B cell (primary cell): ENCODE measurements at regions not wholly inside any gene's neighbourhood (a gene's known extent, or its start where the extent isn't known, plus 50 kb on each side); places are given as distances from the start of the nearest gene placed in this dataset.

ENCODE experiments used
- ATAC-seq: fragments of 200-7000 bp; cut with Tn5 transposase; one replicate; pipeline ENCODE4 v1.10.0; 2021; ENCODE audit warnings: low read depth, mild to moderate bottlenecking, moderate number of reproducible peaks, moderate library complexity
- CTCF ChIA-PET: fragments of 350-600 bp; sonication (Branson Sonifier 250); formaldehyde crosslinking; loops from one replicate; lab custom pipeline; 2021; ENCODE audit warnings: antibody characterized with exemption, inconsistent platforms; lab: Charles Lee
- POLR2A ChIA-PET: fragments of 350-600 bp; sonication (Branson Sonifier 250); formaldehyde crosslinking; loops from one replicate; lab custom pipeline; 2021; ENCODE audit warnings: antibody characterized with exemption; lab: Charles Lee
- DNase-seq: peaks from one replicate; pipeline ENCODE4 v3.0.0; 2013
- H2AFZ ChIP-seq: 2 replicates; pipeline ENCODE4 v1.6.1; 2012; ENCODE audit warnings: mild to moderate bottlenecking, low read depth, low read length; ENCODE audit not compliant: insufficient read depth, poor library complexity, severe bottlenecking
- H3K27ac ChIP-seq, 2 donors: 1 replicate in 1 of 2; 2 replicates in 1 of 2; pipeline ENCODE4 v1.5.1; 2012 to 2013; ENCODE audit warnings: low read length in 2 of 2, mild to moderate bottlenecking in 2 of 2, moderate library complexity in 1 of 2
- H3K27me3 ChIP-seq, 4 experiments: fragments of 200-600 bp in 1 of 4; sonication (generic) in 1 of 4; replicated peaks in 1 of 4; 1 replicate in 2 of 4; 2 replicates in 2 of 4; pipeline versions ENCODE4 v1.6.1 to v1.7.0; 2013 to 2016; ENCODE audit warnings: low read length in 3 of 4, mild to moderate bottlenecking in 2 of 4, mixed read lengths in 1 of 4, moderate library complexity in 1 of 4; ENCODE audit not compliant: insufficient read depth in 4 of 4, control insufficient read depth in 3 of 4; ENCODE audit errors: control extremely low read depth in 1 of 4
- H3K36me3 ChIP-seq, 2 experiments: replicated peaks in 1 of 2; 1 replicate in 1 of 2; 2 replicates in 1 of 2; pipeline versions ENCODE4 v1.6.1 to v1.7.1; 2013; ENCODE audit warnings: low read length in 1 of 2; ENCODE audit not compliant: insufficient read depth in 2 of 2, control insufficient read depth in 1 of 2; ENCODE audit errors: control extremely low read depth in 1 of 2, extremely low read depth in 1 of 2
- H3K4me1 ChIP-seq, 2 donors: fragments of 200-600 bp in 1 of 2; sonication (generic) in 1 of 2; 1 replicate in 1 of 2; 2 replicates in 1 of 2; pipeline versions ENCODE4 v1.5.1 to v1.6.1; 2013 to 2017; ENCODE audit warnings: low read length in 2 of 2; ENCODE audit not compliant: control insufficient read depth in 2 of 2, insufficient read depth in 2 of 2
- H3K4me2 ChIP-seq: replicated peaks from 2 replicates; pipeline ENCODE3; 2012; ENCODE audit warnings: mild to moderate bottlenecking, low read depth, low read length; ENCODE audit not compliant: poor library complexity, severe bottlenecking
- H3K4me3 ChIP-seq, 5 experiments: fragments of 200-600 bp in 1 of 5; sonication (generic) in 1 of 5; 1 replicate in 3 of 5; 2 replicates in 2 of 5; pipeline versions ENCODE4 v1.5.1 to v1.7.0; 2011 to 2016; ENCODE audit warnings: low read length in 4 of 5, mild to moderate bottlenecking in 4 of 5, low read depth in 2 of 5, control low read depth in 1 of 5, moderate library complexity in 1 of 5; ENCODE audit not compliant: insufficient read depth in 1 of 5; ENCODE audit errors: control extremely low read depth in 1 of 5, extremely low read depth in 1 of 5
- H3K79me2 ChIP-seq: fragments of 200-600 bp; sonication (generic); one replicate; pipeline ENCODE4 v1.6.0; 2016; ENCODE audit warnings: low read length; ENCODE audit not compliant: control insufficient read depth, insufficient read depth
- H3K9ac ChIP-seq: fragments of 200-600 bp; sonication (generic); 2 replicates; pipeline ENCODE4 v1.6.1; 2017; ENCODE audit warnings: mild to moderate bottlenecking, low read length, moderate library complexity
- H3K9me3 ChIP-seq, 3 donors: one replicate each; pipeline versions ENCODE4 v1.6.1 to v1.7.1; 2013; ENCODE audit warnings: low read length in 2 of 3; ENCODE audit not compliant: control insufficient read depth in 2 of 3, insufficient read depth in 1 of 3; ENCODE audit errors: control extremely low read depth in 1 of 3
- H4K20me1 ChIP-seq: 2 replicates; pipeline ENCODE4 v1.6.0; 2012; ENCODE audit warnings: mild to moderate bottlenecking, low read length; ENCODE audit not compliant: insufficient read depth, control insufficient read depth, poor library complexity, severe bottlenecking
- H3K27ac Mint-ChIP-seq: one replicate; pipeline ENCODE4 v1.8.0; 2021; ENCODE audit warnings: mixed read lengths
- H3K27me3 Mint-ChIP-seq: one replicate; pipeline ENCODE4 v1.8.0; 2021; ENCODE audit warnings: mixed read lengths
- H3K4me1 Mint-ChIP-seq: one replicate; pipeline ENCODE4 v1.8.0; 2021; ENCODE audit warnings: mixed read lengths
- H3K4me3 Mint-ChIP-seq: one replicate; pipeline ENCODE4 v1.8.0; 2021; ENCODE audit warnings: mixed read lengths
- H3K9me3 Mint-ChIP-seq: one replicate; pipeline ENCODE4 v1.8.0; 2022; ENCODE audit warnings: mixed read lengths; ENCODE audit not compliant: insufficient read depth
- EZH2 ChIP-seq: IDR thresholded peaks from 2 replicates; pipeline ENCODE4 v1.6.1; 2012; ENCODE audit warnings: borderline replicate concordance, low read depth, mild to moderate bottlenecking, moderate library complexity, low read length; ENCODE audit not compliant: insufficient read depth, poor library complexity, severe bottlenecking
- WGBS: methylation state at CpG from one replicate; pipeline ENCODE4 v1.1.5; 2013; ENCODE audit warnings: missing lambda C conversion rate; ENCODE audit not compliant: insufficient coverage; 5-methylcytosine and 5-hydroxymethylcytosine counted together
- intact Hi-C: fragments of 100-400 bp; cut with micrococcal nuclease; formaldehyde crosslinking; loops from one replicate; pipeline ENCODE4 v1.10.0; 2022
- TF ChIP-seq, protein P1 (sequence below): fragments of 200-600 bp; IDR thresholded peaks from one replicate; pipeline ENCODE4 v1.8.0; 2022; ENCODE audit warnings: antibody characterized with exemption, mild to moderate bottlenecking

GRCh38 chr7:52325237-52325636, 710.2 kb upstream of the POM121L12 start:
- Mint-ChIP-seq H3K27me3 (no peaks in the 10 kb centered on the region), H3K27ac (no peak overlapping the region), H3K4me1 (no peaks in the 10 kb centered on the region), H3K9me3 (peaks cover 3% of the 10 kb centered on the region), H3K4me3 (no peak overlapping the region)
- Histone ChIP-seq H3K4me3 (no peak overlapping the region), H3K27ac (no peak overlapping the region), H3K4me1 (no peaks in the 10 kb centered on the region), H3K79me2 (no peaks in the 10 kb centered on the region), H4K20me1 (no peaks in the 10 kb centered on the region), H3K27me3 (no peaks in the 10 kb centered on the region), H3K36me3 (no peaks in the 10 kb centered on the region), H2AFZ (no peak overlapping the region), H3K9me3 (peaks cover 0 to 10% (median 0%) of the 10 kb centered on the region in 3 donors), H3K9ac (no peak overlapping the region), H3K4me2 (no peak overlapping the region)
- intact Hi-C loops, result no loop called here
- ChIA-PET POLR2A (no interaction called here), CTCF (no interaction called here)
- DNase-seq, result no peak
- ATAC-seq, result no peak
- no CpG with 5 or more reads among the region's 1 CpG for WGBS
- TF ChIP-seq EZH2, result no peak
- TF ChIP-seq, protein P1, sequence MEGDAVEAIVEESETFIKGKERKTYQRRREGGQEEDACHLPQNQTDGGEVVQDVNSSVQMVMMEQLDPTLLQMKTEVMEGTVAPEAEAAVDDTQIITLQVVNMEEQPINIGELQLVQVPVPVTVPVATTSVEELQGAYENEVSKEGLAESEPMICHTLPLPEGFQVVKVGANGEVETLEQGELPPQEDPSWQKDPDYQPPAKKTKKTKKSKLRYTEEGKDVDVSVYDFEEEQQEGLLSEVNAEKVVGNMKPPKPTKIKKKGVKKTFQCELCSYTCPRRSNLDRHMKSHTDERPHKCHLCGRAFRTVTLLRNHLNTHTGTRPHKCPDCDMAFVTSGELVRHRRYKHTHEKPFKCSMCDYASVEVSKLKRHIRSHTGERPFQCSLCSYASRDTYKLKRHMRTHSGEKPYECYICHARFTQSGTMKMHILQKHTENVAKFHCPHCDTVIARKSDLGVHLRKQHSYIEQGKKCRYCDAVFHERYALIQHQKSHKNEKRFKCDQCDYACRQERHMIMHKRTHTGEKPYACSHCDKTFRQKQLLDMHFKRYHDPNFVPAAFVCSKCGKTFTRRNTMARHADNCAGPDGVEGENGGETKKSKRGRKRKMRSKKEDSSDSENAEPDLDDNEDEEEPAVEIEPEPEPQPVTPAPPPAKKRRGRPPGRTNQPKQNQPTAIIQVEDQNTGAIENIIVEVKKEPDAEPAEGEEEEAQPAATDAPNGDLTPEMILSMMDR, result no peak

DNA sequence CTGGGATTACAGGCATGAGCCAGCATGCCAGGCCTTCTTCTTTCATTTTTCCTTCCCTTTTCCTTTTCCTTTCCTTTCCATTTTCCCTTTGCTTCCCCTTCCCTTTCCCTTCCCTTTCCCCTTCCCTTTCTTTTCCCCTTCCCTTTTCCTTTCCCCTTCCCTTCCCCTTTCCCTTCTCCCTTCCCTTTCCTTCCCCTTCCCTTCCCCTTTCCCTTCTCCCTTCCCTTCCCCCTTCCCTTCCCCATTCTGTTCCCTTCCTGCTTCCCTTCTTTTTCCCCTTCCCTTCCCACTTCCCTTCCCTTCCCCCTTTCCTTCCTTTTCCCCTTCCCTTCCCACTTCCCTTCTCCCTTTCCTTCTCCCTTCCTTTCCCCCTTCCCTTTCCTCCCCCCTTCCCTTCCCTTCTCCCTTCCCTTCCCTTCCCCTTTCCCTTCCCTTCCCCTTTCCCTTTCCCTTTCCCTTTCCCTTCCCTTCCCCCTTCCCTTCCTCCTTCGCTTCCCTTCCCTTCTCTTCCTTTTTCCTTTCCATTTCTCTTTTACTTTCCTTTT, 712.2 kb upstream of the POM121L12 start:
- no peak for DNase-seq
- POLR2A ChIA-PET, result no interaction called here
- ATAC-seq, result no peak

More for the DNA sequence above, 712.2 kb upstream of the POM121L12 start:
- H3K4me1 Mint-ChIP-seq, result no peaks in the 10 kb centered on the region
- no peak overlapping the region for H3K4me2 ChIP-seq
- H2AFZ ChIP-seq, result no peak overlapping the region
- H3K9me3 Mint-ChIP-seq, result no peaks in the 10 kb centered on the region
- no peak overlapping the region for H3K4me3 Mint-ChIP-seq
- no peaks in the 10 kb centered on the region for H3K79me2 ChIP-seq
- H3K9me3 ChIP-seq, result peaks cover 0 to 6% (median 0%) of the 10 kb centered on the region in 3 donors
- H3K27ac ChIP-seq, result no peak overlapping the region
- TF ChIP-seq, protein P1, result no peak
- no peak for TF ChIP-seq EZH2
- no peaks in the 10 kb centered on the region for H3K27me3 ChIP-seq
- no peaks in the 10 kb centered on the region for H3K27me3 Mint-ChIP-seq
- WGBS, result 85% methylated on average over 1 of the region's 1 CpG
- H3K36me3 ChIP-seq, result no peaks in the 10 kb centered on the region
- intact Hi-C loops, result no loop called here
- no peak overlapping the region for H3K4me3 ChIP-seq
- H3K4me1 ChIP-seq, result no peaks in the 10 kb centered on the region
- no peak overlapping the region for H3K9ac ChIP-seq
- H4K20me1 ChIP-seq, result no peaks in the 10 kb centered on the region
- CTCF ChIA-PET, result no interaction called here
- H3K27ac Mint-ChIP-seq, result no peak overlapping the region
